Osteoblast (primary cell): ENCODE measurements at regions not wholly inside any gene's neighbourhood (a gene's known extent, or its start where the extent isn't known, plus 50 kb on each side); places are given as distances from the start of the nearest gene placed in this dataset.

Source experiments
- DNase-seq: peaks from one replicate; pipeline ENCODE4 v3.0.0; 2011; ENCODE audit warnings: low spot score, mixed read lengths; ENCODE audit not compliant: insufficient read length; ENCODE audit errors: missing footprints
- H2AFZ ChIP-seq: 2 replicates; pipeline ENCODE4 v1.6.0; 2011; ENCODE audit warnings: mild to moderate bottlenecking, low read length
- H3K27ac ChIP-seq: 2 replicates; pipeline ENCODE4 v1.5.1; 2011; ENCODE audit warnings: mild to moderate bottlenecking, low read depth, low read length, moderate library complexity
- H3K27me3 ChIP-seq: 2 replicates; pipeline ENCODE4 v1.6.0; 2012; ENCODE audit warnings: mild to moderate bottlenecking, control low read depth, inconsistent platforms, low read length, moderate library complexity; ENCODE audit not compliant: insufficient read depth
- H3K36me3 ChIP-seq: 2 replicates; pipeline ENCODE4 v1.5.1; 2011; ENCODE audit warnings: mild to moderate bottlenecking, low read length, control low read depth, moderate library complexity; ENCODE audit not compliant: insufficient read depth
- H3K4me1 ChIP-seq: 2 replicates; pipeline ENCODE4 v1.5.1; 2011; ENCODE audit warnings: mild to moderate bottlenecking, low read length, control low read depth, moderate library complexity; ENCODE audit not compliant: insufficient read depth
- H3K4me2 ChIP-seq: 2 replicates; pipeline ENCODE4 v1.6.0; 2011; ENCODE audit warnings: mild to moderate bottlenecking, low read length; ENCODE audit not compliant: insufficient read depth
- H3K4me3 ChIP-seq: fragments of 200-600 bp; sonication (generic); 3 replicates; pipeline ENCODE4 v1.5.1; 2012; ENCODE audit warnings: mild to moderate bottlenecking, low read length, inconsistent platforms; ENCODE audit not compliant: insufficient read depth
- H3K79me2 ChIP-seq: 2 replicates; pipeline ENCODE4 v1.6.0; 2012; ENCODE audit warnings: mild to moderate bottlenecking, low read length, control low read depth, inconsistent platforms; ENCODE audit not compliant: insufficient read depth
- H3K9me3 ChIP-seq: 2 replicates; pipeline ENCODE4 v1.5.1; 2011; ENCODE audit warnings: low read depth, low read length, control low read depth
- H4K20me1 ChIP-seq: 2 replicates; pipeline ENCODE4 v1.6.0; 2012; ENCODE audit warnings: mild to moderate bottlenecking, low read length, control low read depth; ENCODE audit not compliant: insufficient read depth
- CTCF ChIP-seq: IDR thresholded peaks from 2 replicates; pipeline ENCODE4 v1.5.1; 2011; ENCODE audit warnings: mild to moderate bottlenecking, low read depth, low read length, moderate library complexity; ENCODE audit errors: extremely low read depth

GRCh38 chr20:24892522-24892921 lies 56.5 kb upstream of the CST7 start:
- Histone ChIP-seq H3K79me2 (no peaks in the 10 kb centered on the region), H2AFZ (no peak overlapping the region), H3K9me3 (no peaks in the 10 kb centered on the region), H4K20me1 (no peaks in the 10 kb centered on the region), H3K27me3 (peaks cover 8% of the 10 kb centered on the region), H3K4me2 (no peak overlapping the region), H3K4me3 (no peak overlapping the region), H3K27ac (no peak overlapping the region), H3K36me3 (no peaks in the 10 kb centered on the region), H3K4me1 (no peaks in the 10 kb centered on the region)
- TF ChIP-seq CTCF = no peak
- DNase-seq = peak; percentile 54

- peak; percentile 35 for DNase-seq
- no peak overlapping the region for H2AFZ ChIP-seq
- H3K9me3 ChIP-seq = no peaks in the 10 kb centered on the region
- no peak overlapping the region for H3K27ac ChIP-seq
- no peak overlapping the region for H3K4me3 ChIP-seq
- no peaks in the 10 kb centered on the region for H3K79me2 ChIP-seq
- no peak for TF ChIP-seq CTCF
- no peaks in the 10 kb centered on the region for H3K36me3 ChIP-seq
- H3K27me3 ChIP-seq = peaks cover 5% of the 10 kb centered on the region
- no peaks in the 10 kb centered on the region for H3K4me1 ChIP-seq
- no peak overlapping the region for H3K4me2 ChIP-seq
- no peaks in the 10 kb centered on the region for H4K20me1 ChIP-seq
Measured at GRCh38 chr20:24892931-24893330, 56.1 kb upstream of the CST7 start.

- Histone ChIP-seq H2AFZ (no peak overlapping the region), H3K4me3 (no peak overlapping the region), H3K27ac (no peak overlapping the region), H3K79me2 (no peaks in the 10 kb centered on the region), H4K20me1 (no peaks in the 10 kb centered on the region), H3K36me3 (no peaks in the 10 kb centered on the region), H3K9me3 (no peaks in the 10 kb centered on the region), H3K27me3 (peaks cover 5% of the 10 kb centered on the region), H3K4me2 (no peak overlapping the region), H3K4me1 (no peaks in the 10 kb centered on the region)
- TF ChIP-seq CTCF = no peak
- DNase-seq = peak; percentile 63
Measured at GRCh38 chr20:24894488-24894887, 54.6 kb upstream of the CST7 start.

- no peaks in the 10 kb centered on the region for H3K79me2 ChIP-seq
- no peak overlapping the region for H3K27ac ChIP-seq
- no peak for TF ChIP-seq CTCF
- H3K4me3 ChIP-seq = no peak overlapping the region
- H3K4me2 ChIP-seq = no peak overlapping the region
- no peaks in the 10 kb centered on the region for H3K9me3 ChIP-seq
- no peak for DNase-seq
- peaks cover 5% of the 10 kb centered on the region for H3K27me3 ChIP-seq
- H4K20me1 ChIP-seq = no peaks in the 10 kb centered on the region
- H2AFZ ChIP-seq = no peak overlapping the region
- H3K36me3 ChIP-seq = no peaks in the 10 kb centered on the region
- H3K4me1 ChIP-seq = no peaks in the 10 kb centered on the region
Measured at GRCh38 chr20:24894967-24895366, 54.1 kb upstream of the CST7 start.
